AG04449 (cell line): ENCODE measurements at regions not wholly inside any gene's neighbourhood (a gene's known extent, or its start where the extent isn't known, plus 50 kb on each side); places are given as distances from the start of the nearest gene placed in this dataset.
"Not testable (repeated sequence)": the region's sequence is repeated elsewhere in the genome, so short reads cannot be mapped to it uniquely, and the experiment has no call there.

Experiments
- CTCF ChIA-PET: fragments of 350-600 bp; formaldehyde crosslinking; extraction: SDS; loops from one replicate; lab custom pipeline; 2021; ENCODE audit warnings: antibody characterized with exemption; lab: Yijun Ruan, JAX
- POLR2A ChIA-PET: fragments of 400-600, 350-600 bp; formaldehyde crosslinking; extraction: SDS; loops from one replicate; lab custom pipeline; 2020; ENCODE audit warnings: antibody characterized with exemption, inconsistent platforms; lab: Yijun Ruan, JAX
- DNase-seq: peaks from one replicate; pipeline ENCODE4 v3.0.0-alpha.2; 2010; ENCODE audit warnings: low read depth, low spot score
- H3K4me3 ChIP-seq: 2 replicates; pipeline ENCODE4 v1.5.1; 2011; ENCODE audit warnings: low read depth, mild to moderate bottlenecking, control low read depth, low read length
- CTCF ChIP-seq: IDR thresholded peaks from one replicate; pipeline ENCODE4 v1.5.1; 2011; ENCODE audit warnings: mild to moderate bottlenecking, moderate library complexity, low read length, control low read depth, inconsistent platforms; ENCODE audit not compliant: insufficient read depth; ENCODE audit errors: missing control alignments

- POLR2A ChIA-PET: no interaction called here
- no peak for TF ChIP-seq CTCF
- no peak for DNase-seq
These were observed 201.5 kb upstream of the ZSWIM2 start for GRCh38 chr2:187050409-187050998.

GRCh38 chr2:187037310-187037709 is 188.3 kb upstream of the ZSWIM2 start:
- ChIA-PET POLR2A (no interaction called here), CTCF (no interaction called here)
- no peak overlapping the region for H3K4me3 ChIP-seq
- TF ChIP-seq CTCF: no peak
- DNase-seq: no peak

More at GRCh38 chr2:187050409-187050998, 201.5 kb upstream of the ZSWIM2 start:
- H3K4me3 ChIP-seq: no peak overlapping the region
- CTCF ChIA-PET: no interaction called here

- no peak for TF ChIP-seq CTCF
- ChIA-PET CTCF (no interaction called here), POLR2A (no interaction called here)
- H3K4me3 ChIP-seq: no peak overlapping the region
- DNase-seq: no peak
These were observed 185.5 kb upstream of the ZSWIM2 start for GRCh38 chr2:187034434-187034833.

GRCh38 chr2:187024739-187025138 is 175.8 kb upstream of the ZSWIM2 start:
- TF ChIP-seq CTCF: no peak
- ChIA-PET CTCF (no interaction called here), POLR2A (no interaction called here)
- no peak overlapping the region for H3K4me3 ChIP-seq
- no peak for DNase-seq

- CTCF ChIA-PET, POLR2A ChIA-PET, H3K4me3 ChIP-seq, DNase-seq: not testable (repeated sequence)
These were observed 175.0 kb upstream of the ZSWIM2 start for GRCh38 chr2:187023996-187024395.

GRCh38 chr2:187017438-187017837 is 168.5 kb upstream of the ZSWIM2 start:
- TF ChIP-seq CTCF: no peak
- POLR2A ChIA-PET: no interaction called here
- no peak for DNase-seq
- H3K4me3 ChIP-seq: no peak overlapping the region
- CTCF ChIA-PET: no interaction called here

- no peak for TF ChIP-seq CTCF
- ChIA-PET CTCF (no interaction called here), POLR2A (no interaction called here)
- no peak for DNase-seq
- no peak overlapping the region for H3K4me3 ChIP-seq
These were observed 164.1 kb upstream of the ZSWIM2 start for GRCh38 chr2:187013058-187013457.
